ENCODE measurements at regions not wholly inside any gene's neighbourhood (a gene's known extent, or its start where the extent isn't known, plus 50 kb on each side); places are given as distances from the start of the nearest gene placed in this dataset.

DNA sequence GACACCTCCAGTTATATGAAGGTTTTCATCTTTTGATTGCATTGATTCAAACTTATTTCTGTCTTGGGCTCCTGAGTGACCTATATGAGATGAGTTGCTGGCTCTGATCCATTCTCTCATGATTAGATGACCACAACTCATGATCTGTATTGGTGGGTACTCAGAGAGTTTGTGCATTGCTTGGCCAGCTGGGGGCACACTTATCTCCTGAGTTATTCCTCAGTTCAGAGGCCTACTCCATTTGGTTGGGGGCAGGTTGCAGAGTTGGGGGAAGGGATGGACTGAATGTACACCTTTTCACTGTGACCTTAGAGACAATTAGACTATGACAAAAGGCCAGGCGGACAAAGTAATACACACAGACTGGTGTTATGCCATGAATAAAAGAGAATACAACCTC, 166.2 kb upstream of the SEMA6D start:
- TF ChIP-seq, protein P1, sequence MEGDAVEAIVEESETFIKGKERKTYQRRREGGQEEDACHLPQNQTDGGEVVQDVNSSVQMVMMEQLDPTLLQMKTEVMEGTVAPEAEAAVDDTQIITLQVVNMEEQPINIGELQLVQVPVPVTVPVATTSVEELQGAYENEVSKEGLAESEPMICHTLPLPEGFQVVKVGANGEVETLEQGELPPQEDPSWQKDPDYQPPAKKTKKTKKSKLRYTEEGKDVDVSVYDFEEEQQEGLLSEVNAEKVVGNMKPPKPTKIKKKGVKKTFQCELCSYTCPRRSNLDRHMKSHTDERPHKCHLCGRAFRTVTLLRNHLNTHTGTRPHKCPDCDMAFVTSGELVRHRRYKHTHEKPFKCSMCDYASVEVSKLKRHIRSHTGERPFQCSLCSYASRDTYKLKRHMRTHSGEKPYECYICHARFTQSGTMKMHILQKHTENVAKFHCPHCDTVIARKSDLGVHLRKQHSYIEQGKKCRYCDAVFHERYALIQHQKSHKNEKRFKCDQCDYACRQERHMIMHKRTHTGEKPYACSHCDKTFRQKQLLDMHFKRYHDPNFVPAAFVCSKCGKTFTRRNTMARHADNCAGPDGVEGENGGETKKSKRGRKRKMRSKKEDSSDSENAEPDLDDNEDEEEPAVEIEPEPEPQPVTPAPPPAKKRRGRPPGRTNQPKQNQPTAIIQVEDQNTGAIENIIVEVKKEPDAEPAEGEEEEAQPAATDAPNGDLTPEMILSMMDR (IDR thresholded peaks at IDR 0.05), result no peak
- TF ChIP-seq POLR2A (IDR thresholded peaks at IDR 0.05), result no peak

All from uterus (tissue), 2 donors.